Muscle of leg (tissue), 3 donors: ENCODE measurements at regions not wholly inside any gene's neighbourhood (a gene's known extent, or its start where the extent isn't known, plus 50 kb on each side); places are given as distances from the start of the nearest gene placed in this dataset.
"Not testable (repeated sequence)": the region's sequence is repeated elsewhere in the genome, so short reads cannot be mapped to it uniquely, and the experiment has no call there.

Experiments
- DNase-seq: peaks from one replicate; pipeline ENCODE4 v3.0.0; 2013
- H3K27ac ChIP-seq: one replicate; pipeline ENCODE4 v1.5.1; 2013; ENCODE audit warnings: mild to moderate bottlenecking, low read length, control low read depth
- H3K27me3 ChIP-seq: one replicate; pipeline ENCODE4 v1.6.1; 2013; ENCODE audit warnings: low read length; ENCODE audit not compliant: control insufficient read depth, insufficient read depth
- H3K36me3 ChIP-seq: one replicate; pipeline ENCODE4 v1.6.1; 2013; ENCODE audit warnings: low read length; ENCODE audit not compliant: control insufficient read depth, insufficient read depth
- H3K4me1 ChIP-seq: one replicate; pipeline ENCODE4 v1.6.1; 2013; ENCODE audit warnings: low read length; ENCODE audit not compliant: control insufficient read depth, insufficient read depth
- H3K4me3 ChIP-seq: one replicate; pipeline ENCODE4 v1.5.1; 2013; ENCODE audit warnings: low read length, control low read depth
- H3K9me3 ChIP-seq: replicated peaks from 2 replicates; pipeline ENCODE4 v1.6.1; 2013; ENCODE audit warnings: low read depth, low read length; ENCODE audit not compliant: control insufficient read depth
- WGBS: methylation state at CpG from one replicate; pipeline ENCODE4 v1.1.5; 2013; ENCODE audit warnings: missing lambda C conversion rate; ENCODE audit not compliant: insufficient coverage; 5-methylcytosine and 5-hydroxymethylcytosine counted together

DNA sequence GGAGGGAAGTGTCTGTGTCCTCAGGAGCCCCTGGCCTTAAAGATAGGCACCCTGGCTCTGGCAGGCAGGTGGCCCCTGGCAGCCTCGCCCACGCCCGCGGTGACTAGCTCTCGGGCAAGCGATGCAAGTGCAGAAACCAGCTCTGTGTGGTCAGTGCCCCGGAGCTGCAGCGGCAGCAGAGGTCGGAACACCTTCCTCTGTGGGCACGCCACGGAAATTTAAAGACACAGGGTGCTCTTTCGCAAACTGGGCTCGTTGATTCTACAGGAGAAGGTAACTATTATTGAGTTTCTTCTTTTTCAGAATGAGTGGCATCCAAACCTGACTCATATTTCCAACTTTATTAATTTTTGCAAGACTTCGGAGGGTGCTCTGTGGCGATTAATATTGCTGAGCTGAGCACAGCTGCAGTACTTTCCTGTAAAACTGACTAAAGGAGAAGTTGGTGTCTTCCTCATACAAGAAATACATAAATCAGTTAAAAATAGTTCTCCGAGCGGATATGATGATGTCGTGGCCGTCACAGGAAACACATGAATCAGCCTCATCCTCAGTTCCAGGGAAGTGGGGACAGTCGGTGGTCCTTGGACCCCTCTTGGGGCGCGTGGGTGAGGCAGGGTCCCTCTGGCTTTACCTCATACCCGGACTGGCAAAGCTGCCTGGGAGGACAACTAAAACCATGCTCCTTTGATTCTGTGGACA is 120.2 kb downstream of the METRNL start:
- H3K4me1 ChIP-seq, result peaks cover 77% of the 10 kb centered on the region
- DNase-seq, result peak; percentile 83
- no peaks in the 10 kb centered on the region for H3K36me3 ChIP-seq
- H3K27me3 ChIP-seq, result peaks cover 3% of the 10 kb centered on the region
- WGBS, result 53% methylated on average over 16 of the region's 23 CpGs
- H3K9me3 ChIP-seq, result no peaks in the 10 kb centered on the region
- H3K4me3 ChIP-seq, result no peak overlapping the region
- H3K27ac ChIP-seq, result peak overlapping the region; percentile 80

- H3K4me3 ChIP-seq, result no peak overlapping the region
- WGBS, result 64% methylated on average over 15 of the region's 21 CpGs
- DNase-seq, result peak; percentile 57
- no peaks in the 10 kb centered on the region for H3K9me3 ChIP-seq
- H3K4me1 ChIP-seq, result peaks cover 73% of the 10 kb centered on the region
- no peaks in the 10 kb centered on the region for H3K36me3 ChIP-seq
- H3K27me3 ChIP-seq, result peaks cover 3% of the 10 kb centered on the region
- peak overlapping the region; percentile 74 for H3K27ac ChIP-seq
Measured at GRCh38 chr17:83200231-83200699, 120.9 kb downstream of the METRNL start.

GRCh38 chr17:83200751-83201150 is 121.3 kb downstream of the METRNL start:
- DNase-seq, result peak; percentile 21
- H3K9me3 ChIP-seq, result no peaks in the 10 kb centered on the region
- 29% methylated on average over 2 of the region's 3 CpGs for WGBS
- peak overlapping the region; percentile 74 for H3K27ac ChIP-seq
- H3K4me1 ChIP-seq, result peaks cover 68% of the 10 kb centered on the region
- H3K27me3 ChIP-seq, result peaks cover 3% of the 10 kb centered on the region
- no peaks in the 10 kb centered on the region for H3K36me3 ChIP-seq
- H3K4me3 ChIP-seq, result no peak overlapping the region

- no peak for DNase-seq
- peaks cover 61% of the 10 kb centered on the region for H3K4me1 ChIP-seq
- H3K27me3 ChIP-seq, result peaks cover under 1% of the 10 kb centered on the region
- H3K4me3 ChIP-seq, result no peak overlapping the region
- no peaks in the 10 kb centered on the region for H3K9me3 ChIP-seq
- WGBS, result 83% methylated on average over 7 of the region's 9 CpGs
- H3K36me3 ChIP-seq, result no peaks in the 10 kb centered on the region
- peak overlapping the region; percentile 74 for H3K27ac ChIP-seq
Measured at GRCh38 chr17:83201206-83202001, 122.0 kb downstream of the METRNL start.

DNA sequence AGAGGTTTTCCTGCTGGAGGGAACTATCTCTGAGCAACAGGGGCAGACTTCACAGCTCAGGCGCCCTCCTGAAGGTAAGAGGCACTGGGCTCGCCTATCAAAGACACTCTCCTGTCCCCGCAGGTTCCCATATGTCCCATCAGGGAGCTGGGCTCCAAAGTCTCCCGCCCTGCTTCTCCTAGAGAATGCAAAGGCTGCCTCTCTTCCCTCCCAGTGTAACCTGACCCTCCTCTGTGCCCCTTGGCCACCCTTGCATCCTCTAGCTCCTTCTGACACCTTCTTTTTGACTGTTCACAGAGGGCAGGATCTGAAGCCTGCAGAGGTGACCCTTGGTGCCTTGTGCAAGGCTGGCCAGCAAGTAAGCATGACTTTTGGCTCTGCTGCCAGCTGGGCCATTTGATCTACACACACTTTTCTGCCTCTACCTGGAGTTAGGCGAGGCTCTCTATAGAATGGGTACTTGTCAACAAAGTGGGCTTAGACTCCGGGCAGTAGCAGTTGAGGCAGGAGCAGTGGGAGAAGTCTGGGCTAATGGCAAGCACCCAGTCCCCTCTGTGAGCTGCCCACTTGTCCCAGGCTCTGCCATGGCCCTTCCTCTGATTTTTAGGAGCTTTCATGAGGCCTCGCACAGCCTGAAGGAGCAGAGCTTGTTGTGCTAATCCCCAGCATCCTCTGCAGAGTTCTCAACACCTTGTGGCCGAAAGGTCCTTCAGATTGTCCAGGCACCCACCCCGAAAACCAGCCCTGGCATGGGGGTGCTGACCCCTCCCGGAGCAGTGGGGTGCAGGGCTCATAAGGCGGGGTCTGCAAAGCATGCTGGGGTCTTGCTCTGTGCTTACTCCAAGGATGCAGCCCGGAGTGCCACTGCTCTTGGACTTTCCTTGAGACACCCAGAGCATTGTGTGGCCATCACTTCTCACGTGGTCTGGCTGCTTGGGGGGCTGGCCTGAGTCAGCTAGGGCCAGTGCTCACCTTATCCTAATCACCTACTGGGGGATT is 122.9 kb downstream of the METRNL start:
- H3K36me3 ChIP-seq, result no peaks in the 10 kb centered on the region
- H3K9me3 ChIP-seq, result no peaks in the 10 kb centered on the region
- H3K4me3 ChIP-seq, result no peak overlapping the region
- H3K4me1 ChIP-seq, result peaks cover 53% of the 10 kb centered on the region
- WGBS, result 73% methylated on average over 10 of the region's 13 CpGs
- no peak overlapping the region for H3K27ac ChIP-seq
- no peaks in the 10 kb centered on the region for H3K27me3 ChIP-seq
- no peak for DNase-seq

DNA sequence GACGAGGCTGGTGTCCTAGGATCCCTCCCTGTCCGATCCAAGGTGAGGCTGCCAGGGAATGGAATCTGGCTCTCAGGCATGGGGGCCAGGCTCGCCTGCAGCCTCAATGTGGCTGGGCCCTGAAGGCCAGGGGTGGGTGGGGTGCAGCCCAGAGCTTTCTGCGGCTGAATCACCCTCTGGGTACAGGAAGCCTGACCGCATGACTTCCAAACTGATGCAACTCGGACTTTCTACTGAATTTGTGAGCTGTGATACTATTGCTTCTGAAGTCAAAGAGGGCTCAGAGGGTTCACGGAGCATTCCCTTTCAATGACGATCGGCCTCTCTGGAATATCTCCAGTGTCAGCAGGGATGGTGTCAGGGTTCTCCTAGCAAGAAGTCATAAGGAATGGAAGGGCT is 123.7 kb downstream of the METRNL start:
- Histone ChIP-seq H3K27me3 (no peaks in the 10 kb centered on the region), H3K4me3 (no peak overlapping the region), H3K27ac (peak overlapping the region; percentile 18), H3K36me3 (no peaks in the 10 kb centered on the region), H3K4me1 (peaks cover 51% of the 10 kb centered on the region), H3K9me3 (no peaks in the 10 kb centered on the region)
- WGBS, result 72% methylated on average over 9 of the region's 9 CpGs
- DNase-seq, result peak; percentile 60

DNA sequence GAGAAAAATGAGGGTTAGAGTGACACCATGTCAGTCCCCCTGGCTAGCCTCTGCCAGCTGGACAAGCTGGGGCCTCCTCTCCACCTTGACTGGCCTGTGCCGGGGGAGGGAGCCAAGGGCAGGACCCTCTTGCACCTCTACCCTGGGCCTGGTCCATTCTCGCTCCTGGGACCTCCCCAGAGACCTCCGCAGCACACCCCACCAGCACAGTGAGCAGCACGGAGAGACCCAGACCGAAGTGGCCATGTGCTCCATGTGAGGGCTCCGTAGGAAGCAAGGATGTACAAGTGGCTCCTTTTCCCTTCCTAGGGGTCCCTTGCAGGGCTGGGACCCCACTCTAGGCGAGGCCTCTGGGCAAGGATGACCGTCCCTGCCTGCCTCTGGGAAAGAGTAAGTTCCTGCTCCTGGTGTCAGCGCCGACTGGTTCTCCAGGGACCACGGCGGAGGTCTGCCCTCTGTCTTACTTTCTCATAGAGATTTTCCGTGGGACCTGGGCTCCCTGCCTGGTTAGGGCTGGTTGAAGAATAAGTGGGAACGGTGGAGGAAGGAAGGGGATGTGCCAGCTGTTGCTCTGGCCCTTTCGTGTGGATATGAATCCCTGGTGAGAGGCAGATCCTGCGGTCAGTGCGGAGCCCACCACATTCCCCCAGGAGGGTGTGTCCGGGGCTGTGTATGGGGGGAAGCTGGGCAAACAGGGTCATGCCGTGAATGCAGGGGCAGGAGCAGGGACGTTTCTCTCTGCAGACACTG is 124.2 kb downstream of the METRNL start:
- peak overlapping the region; percentile 18 for H3K27ac ChIP-seq
- H3K9me3 ChIP-seq, result no peaks in the 10 kb centered on the region
- no peaks in the 10 kb centered on the region for H3K36me3 ChIP-seq
- no peak overlapping the region for H3K4me3 ChIP-seq
- 82% methylated on average over 18 of the region's 20 CpGs for WGBS
- no peaks in the 10 kb centered on the region for H3K27me3 ChIP-seq
- peak; percentile 14 for DNase-seq
- H3K4me1 ChIP-seq, result peaks cover 47% of the 10 kb centered on the region

DNA sequence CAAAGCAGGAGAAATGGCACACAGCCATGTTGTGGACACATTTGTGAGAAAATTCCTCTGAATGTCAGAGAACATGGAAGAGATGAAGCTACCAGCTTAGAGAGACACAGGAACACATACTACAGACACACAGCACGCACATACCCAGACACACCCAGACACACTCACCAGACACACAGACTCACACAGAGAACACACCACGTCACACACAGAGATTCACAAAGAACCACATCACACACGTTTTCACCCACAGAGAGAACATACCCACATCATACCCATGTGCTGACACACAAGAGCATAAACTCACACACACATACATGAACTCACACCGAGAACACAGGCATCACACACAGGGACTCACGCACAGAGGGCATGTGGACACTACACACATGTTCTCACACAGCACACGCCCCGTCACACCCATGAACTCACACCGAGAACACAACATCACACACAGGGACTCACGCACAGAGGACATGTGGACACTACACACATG is 124.9 kb downstream of the METRNL start:
- DNase-seq, result no peak

GRCh38 chr17:83204736-83205386 is 125.5 kb downstream of the METRNL start:
- not testable (repeated sequence) for H3K27ac ChIP-seq, DNase-seq, H3K27me3 ChIP-seq, H3K9me3 ChIP-seq, H3K4me3 ChIP-seq, H3K36me3 ChIP-seq
- WGBS, result 100% methylated on average over 1 of the region's 33 CpGs
- H3K4me1 ChIP-seq, result peaks cover 36% of the 10 kb centered on the region

More for the DNA sequence above, 124.9 kb downstream of the METRNL start:
- no peak overlapping the region for H3K27ac ChIP-seq
- no peaks in the 10 kb centered on the region for H3K36me3 ChIP-seq
- peaks cover 41% of the 10 kb centered on the region for H3K4me1 ChIP-seq
- no peaks in the 10 kb centered on the region for H3K9me3 ChIP-seq
- H3K4me3 ChIP-seq, result no peak overlapping the region
- no peaks in the 10 kb centered on the region for H3K27me3 ChIP-seq
- 76% methylated on average over 3 of the region's 9 CpGs for WGBS
